ENCODE measurements at regions not wholly inside any gene's neighbourhood (a gene's known extent, or its start where the extent isn't known, plus 50 kb on each side); places are given as distances from the start of the nearest gene placed in this dataset.

DNA sequence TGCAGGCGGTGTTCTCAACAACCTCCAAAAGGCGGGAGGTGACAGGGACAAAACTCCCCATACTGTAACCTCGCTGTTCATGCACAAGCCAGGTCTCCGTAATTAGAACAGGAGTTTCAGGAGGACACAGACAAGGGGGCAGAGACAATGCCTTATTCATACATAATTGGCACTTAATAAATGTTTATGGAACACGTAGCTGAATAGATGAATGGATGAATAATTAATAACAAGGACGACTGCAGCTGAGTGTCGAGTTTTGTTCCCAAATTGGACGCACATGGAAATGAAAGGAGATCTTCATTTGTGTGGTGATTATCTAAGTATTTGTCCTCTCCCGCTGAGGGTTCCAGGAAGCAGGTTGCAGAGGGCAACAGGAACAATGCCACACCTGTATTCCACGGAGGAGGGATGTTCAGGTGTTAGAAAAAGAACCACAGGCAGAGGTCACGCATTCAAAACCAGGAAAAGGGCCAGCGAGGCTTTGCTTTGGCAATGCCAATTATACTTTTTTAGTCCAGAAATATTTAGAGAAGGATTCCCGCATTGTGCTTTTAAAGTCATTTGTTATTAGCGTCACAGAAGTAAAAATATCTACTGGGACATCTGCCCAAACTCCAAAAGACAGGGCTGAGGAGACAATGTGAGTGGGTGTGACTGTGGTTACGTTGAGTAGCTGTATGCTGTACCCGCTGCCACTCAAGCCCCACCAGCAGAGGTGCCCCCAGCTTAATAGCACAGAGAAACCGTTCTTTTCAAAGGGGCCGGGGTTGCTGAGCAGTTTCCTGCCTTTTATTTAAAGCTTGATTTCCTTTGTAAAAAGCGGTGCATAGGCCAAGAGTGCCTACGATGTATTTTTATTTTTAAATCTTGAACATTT lies 123.3 kb downstream of the PXDC1 start:
- Histone ChIP-seq H3K36me3 (ENCODE audit: control insufficient read depth, insufficient read depth, low read length) (no peaks in the 10 kb centered on the region), H3K27ac (ENCODE audit: low read depth, low read length, severe bottlenecking) (no peak overlapping the region), H3K4me3 (ENCODE audit: extremely low read depth, insufficient read depth, low read length, poor library complexity, severe bottlenecking) (no peak overlapping the region), H3K9me3 (ENCODE audit: control insufficient read depth, low read length) (no peaks in the 10 kb centered on the region), H3K4me1 (ENCODE audit: control insufficient read depth, insufficient read depth, low read length, poor library complexity, severe bottlenecking) (peaks cover 3% of the 10 kb centered on the region)
- 90 to 93% methylated on average over 14 to 17 of the region's 20 CpGs for WGBS, 2 experiments (ENCODE audit: insufficient coverage in 2 of 2)

DNA sequence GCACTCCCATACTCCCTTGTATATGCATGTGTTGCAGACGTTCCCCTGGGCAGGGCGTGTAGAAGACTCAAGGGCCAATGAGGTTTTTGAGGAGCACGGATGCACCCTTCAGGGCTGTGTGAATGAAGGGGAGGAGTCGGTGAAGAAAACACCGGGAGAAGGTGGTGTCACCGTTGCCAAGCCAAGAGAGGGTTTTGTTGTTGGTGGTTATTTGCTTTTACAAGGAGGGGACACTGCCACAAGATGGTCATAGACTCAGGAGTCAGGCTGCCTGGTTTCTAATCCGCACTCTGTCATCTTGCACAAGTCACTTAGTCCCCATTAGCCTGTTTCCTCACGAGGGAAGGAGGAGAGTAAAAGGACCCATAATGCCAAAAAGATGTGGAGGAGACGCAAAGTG lies 124.0 kb downstream of the PXDC1 start:
- no peak overlapping the region for H3K4me3 ChIP-seq (ENCODE audit: extremely low read depth, insufficient read depth, low read length, poor library complexity, severe bottlenecking)
- H3K36me3 ChIP-seq (ENCODE audit: control insufficient read depth, insufficient read depth, low read length) = no peaks in the 10 kb centered on the region
- peaks cover 3% of the 10 kb centered on the region for H3K4me1 ChIP-seq (ENCODE audit: control insufficient read depth, insufficient read depth, low read length, poor library complexity, severe bottlenecking)
- no peak overlapping the region for H3K27ac ChIP-seq (ENCODE audit: low read depth, low read length, severe bottlenecking)
- 73 to 84% methylated on average over 6 of the region's 9 CpGs for WGBS, 2 experiments (ENCODE audit: insufficient coverage in 2 of 2)
- no peaks in the 10 kb centered on the region for H3K9me3 ChIP-seq (ENCODE audit: control insufficient read depth, low read length)

DNA sequence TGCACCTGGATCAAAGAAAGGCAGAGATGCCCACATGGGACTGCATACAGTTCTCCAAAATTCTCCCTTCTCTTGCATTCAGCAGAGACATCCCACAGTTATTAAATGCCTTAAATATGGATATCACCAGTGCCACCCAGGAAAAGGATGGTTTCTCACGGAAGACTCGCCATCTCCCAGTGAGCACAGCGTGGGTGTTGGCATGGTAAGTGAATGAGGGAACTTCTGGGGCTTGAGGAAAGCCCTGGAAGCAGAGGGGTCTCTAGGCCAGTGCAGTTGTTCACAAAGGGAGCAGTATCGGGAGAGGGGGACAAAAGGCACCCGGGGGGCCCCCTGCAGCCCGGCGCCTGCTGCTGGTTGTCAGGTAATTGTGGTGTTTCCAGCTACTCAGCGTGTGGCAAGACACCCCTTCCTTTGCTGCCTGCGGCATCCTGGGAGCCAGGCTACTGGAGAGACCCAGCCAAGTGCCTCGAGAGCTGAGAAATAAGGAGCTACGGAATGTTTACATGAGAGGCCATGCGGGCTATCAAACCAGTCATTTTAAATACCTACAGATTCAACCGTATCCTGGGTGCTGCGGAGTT lies 125.4 kb downstream of the PXDC1 start:
- H3K36me3 ChIP-seq (ENCODE audit: control insufficient read depth, insufficient read depth, low read length) = no peaks in the 10 kb centered on the region
- 72 to 78% methylated on average over 11 of the region's 14 CpGs for WGBS, 2 experiments (ENCODE audit: insufficient coverage in 2 of 2)
- H3K4me1 ChIP-seq (ENCODE audit: control insufficient read depth, insufficient read depth, low read length, poor library complexity, severe bottlenecking) = peaks cover 3% of the 10 kb centered on the region
- H3K27ac ChIP-seq (ENCODE audit: low read depth, low read length, severe bottlenecking) = no peak overlapping the region
- H3K9me3 ChIP-seq (ENCODE audit: control insufficient read depth, low read length) = no peaks in the 10 kb centered on the region
- H3K4me3 ChIP-seq (ENCODE audit: extremely low read depth, insufficient read depth, low read length, poor library complexity, severe bottlenecking) = no peak overlapping the region

DNA sequence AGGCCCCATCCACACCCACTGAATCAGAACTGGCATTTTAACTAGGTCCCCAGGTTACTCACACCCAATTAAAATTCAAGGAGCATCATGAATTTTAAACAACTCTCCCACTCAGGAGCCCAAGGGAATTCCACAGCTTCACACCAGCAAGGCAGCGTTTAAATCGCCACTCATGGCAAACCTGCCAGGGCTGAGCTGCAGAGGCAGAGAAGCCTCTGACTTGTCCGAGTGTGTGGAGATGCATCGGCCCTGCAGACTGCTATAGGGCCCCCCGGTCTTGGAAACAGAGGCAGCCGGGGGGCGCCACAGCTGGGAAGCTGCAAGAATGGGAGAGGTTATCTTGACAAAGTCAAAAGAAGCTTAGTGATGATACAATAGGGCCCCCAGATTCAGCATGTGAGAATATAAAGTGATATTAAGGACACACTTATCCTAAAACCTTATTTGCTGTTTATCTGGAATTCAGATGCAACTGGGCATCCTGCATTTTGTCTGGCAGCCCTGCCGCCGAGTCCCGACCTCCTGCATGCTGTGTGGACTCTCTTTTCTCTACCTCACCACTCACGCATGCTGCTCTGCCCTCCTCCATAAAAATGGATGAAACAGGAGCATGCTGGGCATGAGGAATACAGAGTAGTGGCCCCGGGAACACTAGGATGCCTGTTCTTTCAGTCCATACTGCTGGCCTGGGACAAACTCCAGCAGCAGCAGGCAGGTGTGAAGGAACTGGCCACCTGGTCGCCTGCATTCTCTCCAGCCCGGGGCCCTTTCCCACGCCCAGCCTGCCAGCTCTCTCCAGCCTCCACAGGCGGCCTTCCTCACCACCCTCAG lies 126.1 kb downstream of the PXDC1 start:
- no peaks in the 10 kb centered on the region for H3K36me3 ChIP-seq (ENCODE audit: control insufficient read depth, insufficient read depth, low read length)
- H3K9me3 ChIP-seq (ENCODE audit: control insufficient read depth, low read length) = no peaks in the 10 kb centered on the region
- H3K27ac ChIP-seq (ENCODE audit: low read depth, low read length, severe bottlenecking) = no peak overlapping the region
- 78 to 83% methylated on average over 13 to 16 of the region's 16 CpGs for WGBS, 2 experiments (ENCODE audit: insufficient coverage in 2 of 2)
- peaks cover 3% of the 10 kb centered on the region for H3K4me1 ChIP-seq (ENCODE audit: control insufficient read depth, insufficient read depth, low read length, poor library complexity, severe bottlenecking)
- no peak overlapping the region for H3K4me3 ChIP-seq (ENCODE audit: extremely low read depth, insufficient read depth, low read length, poor library complexity, severe bottlenecking)

DNA sequence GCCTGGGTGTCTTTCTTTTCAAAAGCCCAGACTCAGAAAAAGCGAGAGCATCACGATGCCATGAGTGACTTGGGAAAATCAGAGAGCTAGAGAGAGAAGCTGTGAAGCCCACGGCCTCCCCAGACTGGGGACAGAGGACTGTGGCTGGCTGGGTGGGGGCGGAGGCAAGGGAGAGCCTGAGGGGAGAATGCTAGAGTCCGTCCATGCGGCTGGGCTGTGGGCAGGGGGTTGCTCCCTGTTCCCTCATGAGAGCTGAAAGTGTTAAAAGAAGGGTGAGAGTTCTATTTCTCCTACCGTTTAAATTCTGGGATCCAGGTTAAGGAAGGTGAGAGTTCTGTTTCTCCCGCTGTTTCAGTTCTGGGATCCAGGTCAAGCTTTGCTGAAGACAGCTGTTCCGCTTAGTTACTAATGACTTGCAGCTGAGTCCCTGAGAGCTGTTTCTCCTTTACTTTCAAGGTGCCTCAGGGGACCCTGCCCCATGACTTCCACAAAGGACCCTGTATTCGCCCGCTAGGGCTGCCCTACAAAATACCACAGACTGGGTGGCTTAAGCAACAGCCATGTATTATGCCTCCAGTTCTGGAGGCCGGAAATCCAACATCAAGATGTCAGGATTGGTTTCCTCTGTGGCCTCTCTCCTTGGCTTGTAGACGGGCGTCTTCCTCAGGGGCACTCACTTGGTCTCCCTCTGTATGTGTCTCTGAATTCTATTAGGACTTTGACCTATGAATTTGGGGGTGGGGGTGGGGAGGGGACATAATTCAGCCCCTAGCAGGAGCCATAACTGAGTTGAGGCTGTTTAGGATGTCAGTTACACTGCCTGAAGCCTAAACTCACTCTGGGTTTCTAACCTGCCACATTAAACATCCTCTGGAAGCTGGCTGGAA lies 127.0 kb downstream of the PXDC1 start:
- Histone ChIP-seq H3K9me3 (ENCODE audit: control insufficient read depth, low read length) (no peaks in the 10 kb centered on the region), H3K36me3 (ENCODE audit: control insufficient read depth, insufficient read depth, low read length) (no peaks in the 10 kb centered on the region), H3K4me1 (ENCODE audit: control insufficient read depth, insufficient read depth, low read length, poor library complexity, severe bottlenecking) (peaks cover 3% of the 10 kb centered on the region), H3K27ac (ENCODE audit: low read depth, low read length, severe bottlenecking) (no peak overlapping the region), H3K4me3 (ENCODE audit: extremely low read depth, insufficient read depth, low read length, poor library complexity, severe bottlenecking) (no peak overlapping the region)
- 66 to 73% methylated on average over 8 to 14 of the region's 14 CpGs for WGBS, 2 experiments (ENCODE audit: insufficient coverage in 2 of 2)

DNA sequence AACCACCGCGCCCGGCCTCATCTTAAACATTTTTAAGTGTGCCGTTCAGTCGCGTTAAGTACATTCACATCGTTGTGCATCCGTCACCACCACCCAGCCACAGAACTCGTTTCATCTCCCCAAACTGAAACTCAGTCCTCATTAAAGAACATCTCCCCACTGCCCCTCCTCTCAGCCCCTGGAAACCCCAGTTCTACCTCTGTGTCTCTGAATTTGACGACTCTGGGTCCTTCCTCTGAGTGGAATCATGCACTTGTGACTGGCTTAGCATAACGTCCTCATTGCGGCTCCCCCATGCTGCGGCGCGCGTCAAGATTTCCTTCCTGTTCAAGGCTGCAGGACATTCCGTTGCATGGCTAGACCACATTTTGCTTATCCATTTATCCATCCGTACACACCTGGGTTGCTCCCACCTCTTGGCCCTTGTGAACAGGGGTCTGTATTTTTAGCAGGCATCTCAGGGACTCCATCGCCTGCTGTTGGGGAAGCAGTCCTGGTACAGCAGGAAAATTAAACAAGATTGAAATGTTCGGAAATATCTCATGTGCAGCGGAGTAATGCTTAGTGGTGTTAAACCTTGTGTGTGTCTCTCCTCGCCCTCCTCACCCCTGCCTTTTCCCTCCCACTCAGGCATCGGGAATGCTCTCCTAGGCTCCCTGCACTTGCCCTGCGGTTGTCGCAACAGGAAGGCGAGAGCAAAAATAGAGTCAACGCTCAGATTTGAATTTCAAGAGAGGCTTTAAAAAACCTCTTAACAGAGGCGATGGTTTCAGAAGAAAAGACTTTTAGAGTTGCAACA lies 127.9 kb downstream of the PXDC1 start:
- no peaks in the 10 kb centered on the region for H3K9me3 ChIP-seq (ENCODE audit: control insufficient read depth, low read length)
- WGBS, 2 experiments (ENCODE audit: insufficient coverage in 2 of 2) = 88 to 92% methylated on average over 22 to 23 of the region's 28 CpGs
- H3K36me3 ChIP-seq (ENCODE audit: control insufficient read depth, insufficient read depth, low read length) = no peaks in the 10 kb centered on the region
- peaks cover 3% of the 10 kb centered on the region for H3K4me1 ChIP-seq (ENCODE audit: control insufficient read depth, insufficient read depth, low read length, poor library complexity, severe bottlenecking)
- H3K27ac ChIP-seq (ENCODE audit: low read depth, low read length, severe bottlenecking) = no peak overlapping the region
- no peak overlapping the region for H3K4me3 ChIP-seq (ENCODE audit: extremely low read depth, insufficient read depth, low read length, poor library complexity, severe bottlenecking)

DNA sequence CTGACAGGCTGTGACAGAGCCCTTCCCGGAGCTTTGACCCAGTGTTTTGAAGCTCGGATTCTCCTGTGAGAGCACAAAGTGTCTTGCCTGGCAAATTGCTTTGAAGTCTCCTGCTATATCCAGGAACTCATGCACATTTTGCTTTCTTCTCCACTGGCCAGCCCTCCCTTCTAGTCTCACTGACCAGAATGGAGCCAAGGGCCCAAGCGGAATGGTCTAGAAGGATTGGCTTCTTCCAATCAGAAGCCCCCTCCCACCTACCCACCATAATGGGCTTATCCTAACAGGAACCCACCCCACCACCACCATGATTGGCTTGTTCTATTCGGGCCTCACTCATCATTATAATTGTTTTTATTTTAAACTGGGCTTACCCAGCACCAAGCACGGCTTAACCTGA lies 130.1 kb downstream of the PXDC1 start:
- H3K4me3 ChIP-seq (ENCODE audit: extremely low read depth, insufficient read depth, low read length, poor library complexity, severe bottlenecking) = no peak overlapping the region
- 90 to 94% methylated on average over 3 to 4 of the region's 5 CpGs for WGBS, 2 experiments (ENCODE audit: insufficient coverage in 2 of 2)
- H3K27ac ChIP-seq (ENCODE audit: low read depth, low read length, severe bottlenecking) = no peak overlapping the region

DNA sequence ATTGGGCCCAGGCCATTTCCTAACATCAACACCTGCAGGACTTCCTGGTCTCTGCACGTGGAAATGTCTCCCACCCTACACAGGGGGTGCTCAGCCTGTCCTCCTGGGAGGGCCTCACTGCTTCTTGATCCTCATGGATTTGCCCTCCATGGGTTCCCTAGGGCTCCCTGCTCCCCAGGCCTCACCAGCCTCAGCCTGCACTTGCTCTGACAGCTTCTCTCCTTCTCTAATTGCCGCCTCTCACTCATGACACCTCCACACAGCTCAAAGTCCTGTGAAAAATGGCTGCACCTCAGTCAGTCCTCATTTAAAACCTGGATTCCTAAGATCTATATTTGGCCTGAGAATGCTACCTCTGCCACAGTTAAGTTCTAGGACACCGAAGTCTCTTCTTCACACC lies 130.6 kb downstream of the PXDC1 start:
- WGBS, 2 experiments (ENCODE audit: insufficient coverage in 2 of 2) = 85 to 88% methylated on average over 2 of the region's 3 CpGs
- Histone ChIP-seq H3K9me3 (ENCODE audit: control insufficient read depth, low read length) (no peaks in the 10 kb centered on the region), H3K27ac (ENCODE audit: low read depth, low read length, severe bottlenecking) (no peak overlapping the region), H3K36me3 (ENCODE audit: control insufficient read depth, insufficient read depth, low read length) (no peaks in the 10 kb centered on the region), H3K4me1 (ENCODE audit: control insufficient read depth, insufficient read depth, low read length, poor library complexity, severe bottlenecking) (peaks cover 8% of the 10 kb centered on the region), H3K4me3 (ENCODE audit: extremely low read depth, insufficient read depth, low read length, poor library complexity, severe bottlenecking) (no peak overlapping the region)

More for the DNA sequence above, 130.1 kb downstream of the PXDC1 start:
- no peaks in the 10 kb centered on the region for H3K36me3 ChIP-seq (ENCODE audit: control insufficient read depth, insufficient read depth, low read length)
- H3K9me3 ChIP-seq (ENCODE audit: control insufficient read depth, low read length) = no peaks in the 10 kb centered on the region
- peaks cover 8% of the 10 kb centered on the region for H3K4me1 ChIP-seq (ENCODE audit: control insufficient read depth, insufficient read depth, low read length, poor library complexity, severe bottlenecking)

DNA sequence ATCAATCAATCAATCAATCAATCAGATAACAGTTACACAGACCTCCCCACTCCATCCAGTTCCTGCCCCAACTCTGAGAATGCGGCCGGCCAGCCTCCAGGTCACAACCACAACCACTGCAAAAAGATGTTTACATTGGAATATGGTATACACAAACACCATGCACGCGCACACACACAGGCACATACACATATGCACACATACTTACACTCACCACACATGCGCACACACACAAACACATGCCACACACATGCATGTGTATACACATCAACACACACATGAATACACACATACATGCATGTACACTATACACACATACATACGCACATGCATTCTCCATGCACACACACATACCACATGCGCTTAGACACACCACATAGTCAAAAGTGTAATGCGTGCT lies 131.1 kb downstream of the PXDC1 start:
- H3K4me3 ChIP-seq (ENCODE audit: extremely low read depth, insufficient read depth, low read length, poor library complexity, severe bottlenecking) = no peak overlapping the region
- WGBS, 2 experiments (ENCODE audit: insufficient coverage in 2 of 2) = 94 to 95% methylated on average over 6 to 7 of the region's 8 CpGs
- H3K9me3 ChIP-seq (ENCODE audit: control insufficient read depth, low read length) = no peaks in the 10 kb centered on the region

More for the DNA sequence above, 131.1 kb downstream of the PXDC1 start:
- peaks cover 8% of the 10 kb centered on the region for H3K4me1 ChIP-seq (ENCODE audit: control insufficient read depth, insufficient read depth, low read length, poor library complexity, severe bottlenecking)
- H3K36me3 ChIP-seq (ENCODE audit: control insufficient read depth, insufficient read depth, low read length) = no peaks in the 10 kb centered on the region
- no peak overlapping the region for H3K27ac ChIP-seq (ENCODE audit: low read depth, low read length, severe bottlenecking)

Data from mesodermal cell (in vitro differentiated cells).